Fibroblast of lung (primary cell): ENCODE measurements at regions not wholly inside any gene's neighbourhood (a gene's known extent, or its start where the extent isn't known, plus 50 kb on each side); places are given as distances from the start of the nearest gene placed in this dataset.

ENCODE experiments used
- DNase-seq, 2 donors: peaks; one replicate each; pipeline versions ENCODE4 v3.0.0 to v3.0.0-alpha.2; 2010; ENCODE audit warnings: low read depth in 2 of 2
- H2AFZ ChIP-seq: 2 replicates; pipeline ENCODE4 v1.5.1; 2012; ENCODE audit warnings: low read length, control low read depth, inconsistent platforms
- H3K27ac ChIP-seq: 2 replicates; pipeline ENCODE4 v1.5.1; 2011; ENCODE audit warnings: low read length, control low read depth; ENCODE audit not compliant: insufficient read depth
- H3K27me3 ChIP-seq: 2 replicates; pipeline ENCODE4 v1.5.1; 2011; ENCODE audit warnings: mild to moderate bottlenecking, low read length; ENCODE audit not compliant: control insufficient read depth, insufficient read depth
- H3K36me3 ChIP-seq: 2 replicates; pipeline ENCODE4 v1.5.1; 2011; ENCODE audit warnings: low read length; ENCODE audit not compliant: control insufficient read depth, insufficient read depth
- H3K4me1 ChIP-seq: 2 replicates; pipeline ENCODE4 v1.5.1; 2011; ENCODE audit warnings: low read length; ENCODE audit not compliant: control insufficient read depth, insufficient read depth; ENCODE audit errors: extremely low read depth
- H3K4me2 ChIP-seq: 2 replicates; pipeline ENCODE4 v1.5.1; 2011; ENCODE audit warnings: low read length, control low read depth; ENCODE audit not compliant: insufficient read depth; ENCODE audit errors: extremely low read depth
- H3K4me3 ChIP-seq, 4 experiments: fragments of 200-600 bp in 1 of 4; sonication (generic) in 1 of 4; replicated peaks in 1 of 4; 2 replicates each; pipeline ENCODE4 v1.5.1; 2011 to 2016; ENCODE audit warnings: low read length in 4 of 4, low read depth in 3 of 4, mild to moderate bottlenecking in 3 of 4, control low read depth in 2 of 4, inconsistent platforms in 1 of 4, mixed read lengths in 1 of 4; ENCODE audit not compliant: insufficient read depth in 1 of 4; ENCODE audit errors: control extremely low read depth in 1 of 4
- H3K79me2 ChIP-seq: 2 replicates; pipeline ENCODE4 v1.5.1; 2012; ENCODE audit warnings: mild to moderate bottlenecking, low read length, inconsistent platforms; ENCODE audit not compliant: control insufficient read depth, insufficient read depth
- H3K9ac ChIP-seq: 2 replicates; pipeline ENCODE4 v1.5.1; 2011; ENCODE audit warnings: mild to moderate bottlenecking, low read length, control low read depth; ENCODE audit not compliant: insufficient read depth
- H3K9me3 ChIP-seq: 2 replicates; pipeline ENCODE4 v1.5.1; 2012; ENCODE audit warnings: low read depth, low read length; ENCODE audit not compliant: control insufficient read depth, insufficient read depth
- H4K20me1 ChIP-seq: 2 replicates; pipeline ENCODE4 v1.5.1; 2011; ENCODE audit warnings: low read length; ENCODE audit not compliant: control insufficient read depth, insufficient read depth; ENCODE audit errors: extremely low read depth
- CTCF ChIP-seq, 2 donors: IDR thresholded peaks in 1 of 2; conservative IDR thresholded peaks in 1 of 2; 1 replicate in 1 of 2; 2 replicates in 1 of 2; pipeline ENCODE4 v1.5.1; 2011 to 2012; ENCODE audit warnings: low read length in 2 of 2, control low read depth in 1 of 2, inconsistent platforms in 1 of 2, low read depth in 1 of 2, mild to moderate bottlenecking in 1 of 2
- EZH2 ChIP-seq: IDR thresholded peaks from 2 replicates; pipeline ENCODE4 v1.5.1; 2012; ENCODE audit warnings: low read length, control low read depth, mild to moderate bottlenecking; ENCODE audit errors: missing control alignments

GRCh38 chr21:19640964-19641363 is 1237.4 kb upstream of the TMPRSS15 start:
- no peak overlapping the region for H3K9ac ChIP-seq
- H3K27ac ChIP-seq, result no peak overlapping the region
- no peak overlapping the region for H2AFZ ChIP-seq

GRCh38 chr21:19648391-19648790 is 1244.8 kb upstream of the TMPRSS15 start:
- Histone ChIP-seq H3K4me2 (no peak overlapping the region), H3K79me2 (no peaks in the 10 kb centered on the region), H3K9ac (no peak overlapping the region), H3K36me3 (no peaks in the 10 kb centered on the region), H3K4me3 (no peak overlapping the region), H2AFZ (no peak overlapping the region), H3K27me3 (no peaks in the 10 kb centered on the region), H3K4me1 (no peaks in the 10 kb centered on the region), H4K20me1 (no peaks in the 10 kb centered on the region), H3K9me3 (no peaks in the 10 kb centered on the region), H3K27ac (no peak overlapping the region)
- TF ChIP-seq EZH2, result no peak
- TF ChIP-seq CTCF (conservative IDR thresholded peaks at IDR 0.05 in 1 of 2, IDR thresholded peaks at IDR 0.05 in 1 of 2; ENCODE audit: low read depth in 1 of 2, low read length in 2 of 2), result no peak
- DNase-seq, result no peak

More at GRCh38 chr21:19640964-19641363, 1237.4 kb upstream of the TMPRSS15 start:
- no peaks in the 10 kb centered on the region for H4K20me1 ChIP-seq
- H3K27me3 ChIP-seq, result no peaks in the 10 kb centered on the region
- H3K36me3 ChIP-seq, result no peaks in the 10 kb centered on the region
- no peak overlapping the region for H3K4me2 ChIP-seq
- TF ChIP-seq EZH2, result no peak
- no peak for TF ChIP-seq CTCF (conservative IDR thresholded peaks at IDR 0.05 in 1 of 2, IDR thresholded peaks at IDR 0.05 in 1 of 2; ENCODE audit: low read depth in 1 of 2, low read length in 2 of 2)
- no peak for DNase-seq
- no peaks in the 10 kb centered on the region for H3K4me1 ChIP-seq
- H3K4me3 ChIP-seq, result no peak overlapping the region
- H3K79me2 ChIP-seq, result no peaks in the 10 kb centered on the region
- H3K9me3 ChIP-seq, result no peaks in the 10 kb centered on the region

GRCh38 chr21:19683492-19683891 is 1279.9 kb upstream of the TMPRSS15 start:
- Histone ChIP-seq H4K20me1 (no peaks in the 10 kb centered on the region), H3K36me3 (no peaks in the 10 kb centered on the region), H3K4me1 (no peaks in the 10 kb centered on the region), H3K27me3 (no peaks in the 10 kb centered on the region), H3K27ac (no peak overlapping the region), H2AFZ (no peak overlapping the region), H3K9me3 (no peaks in the 10 kb centered on the region), H3K79me2 (no peaks in the 10 kb centered on the region), H3K4me3 (no peak overlapping the region), H3K9ac (no peak overlapping the region), H3K4me2 (no peak overlapping the region)
- DNase-seq, result no peak
- TF ChIP-seq CTCF (conservative IDR thresholded peaks at IDR 0.05 in 1 of 2, IDR thresholded peaks at IDR 0.05 in 1 of 2; ENCODE audit: low read depth in 1 of 2, low read length in 2 of 2) (no peak), EZH2 (no peak)
